IMR-90 (cell line): ENCODE measurements at regions not wholly inside any gene's neighbourhood (a gene's known extent, or its start where the extent isn't known, plus 50 kb on each side); places are given as distances from the start of the nearest gene placed in this dataset.
"Not testable (repeated sequence)": the region's sequence is repeated elsewhere in the genome, so short reads cannot be mapped to it uniquely, and the experiment has no call there.

ENCODE experiments used
- ATAC-seq: fragments of 200-7000 bp; cut with Tn5 transposase; 2 replicates; pipeline ENCODE4 v1.9.1; 2020; ENCODE audit warnings: low read depth, mild to moderate bottlenecking, moderate library complexity
- BruUV-seq: library from RNA; stranded (reverse); fragments of 400-500 nt; replicated peaks from 2 replicates; lab custom pipeline; 2021; lab: Mats Ljungman, UMichigan
- CTCF ChIA-PET: fragments of 300-600 bp; formaldehyde crosslinking; extraction: SDS; loops from one replicate; lab custom pipeline; 2021; ENCODE audit warnings: antibody characterized with exemption; lab: Yijun Ruan, JAX
- POLR2A ChIA-PET: fragments of 300-600 bp; sonication (Branson Sonifier 250); formaldehyde crosslinking; loops from one replicate; lab custom pipeline; 2022; ENCODE audit warnings: antibody characterized with exemption; ENCODE audit not compliant: unreplicated experiment; lab: Charles Lee
- DNase-seq: peaks from one replicate; pipeline ENCODE4 v3.0.0; 2013
- H2AFZ ChIP-seq: replicated peaks from 2 replicates; pipeline ENCODE3; 2013; ENCODE audit warnings: low read length, mild to moderate bottlenecking; ENCODE audit not compliant: poor library complexity
- H2AK5ac ChIP-seq: 2 replicates; pipeline ENCODE4 v1.6.1; 2013; ENCODE audit warnings: low read depth, low read length, inconsistent platforms
- H2AK9ac ChIP-seq: replicated peaks from 2 replicates; pipeline ENCODE3; 2013; ENCODE audit warnings: mild to moderate bottlenecking, low read depth, low read length, moderate library complexity; ENCODE audit not compliant: poor library complexity
- H2BK120ac ChIP-seq: 2 replicates; pipeline ENCODE4 v1.6.1; 2013; ENCODE audit warnings: low read depth, low read length, inconsistent platforms
- H2BK15ac ChIP-seq: 3 replicates; pipeline ENCODE4 v1.6.1; 2013; ENCODE audit warnings: low read depth, low read length, inconsistent platforms
- H2BK20ac ChIP-seq: 2 replicates; pipeline ENCODE4 v1.6.1; 2013; ENCODE audit warnings: low read depth, mild to moderate bottlenecking, inconsistent platforms, low read length, moderate library complexity
- H2BK5ac ChIP-seq: 2 replicates; pipeline ENCODE4 v1.6.1; 2013; ENCODE audit warnings: mild to moderate bottlenecking, low read depth, low read length, inconsistent platforms; ENCODE audit not compliant: poor library complexity, severe bottlenecking
- H3K14ac ChIP-seq: replicated peaks from 2 replicates; pipeline ENCODE4 v1.6.1; 2013; ENCODE audit warnings: low read depth, low read length, inconsistent platforms
- H3K18ac ChIP-seq: 2 replicates; pipeline ENCODE4 v1.6.1; 2013; ENCODE audit warnings: low read depth, low read length, control low read depth
- H3K23ac ChIP-seq: 2 replicates; pipeline ENCODE4 v1.6.1; 2013; ENCODE audit warnings: low read depth, low read length, inconsistent platforms
- H3K27ac ChIP-seq: 2 replicates; pipeline ENCODE4 v1.5.1; 2013; ENCODE audit warnings: mild to moderate bottlenecking, control low read depth, low read length; ENCODE audit not compliant: insufficient read depth
- H3K27me3 ChIP-seq: 2 replicates; pipeline ENCODE4 v1.6.1; 2013; ENCODE audit warnings: low read length; ENCODE audit not compliant: control insufficient read depth, insufficient read depth
- H3K36me3 ChIP-seq: 2 replicates; pipeline ENCODE4 v1.6.1; 2013; ENCODE audit warnings: low read length, mixed read lengths; ENCODE audit not compliant: control insufficient read depth, insufficient read depth
- H3K4ac ChIP-seq: 2 replicates; pipeline ENCODE4 v1.6.1; 2013; ENCODE audit warnings: low read depth, low read length, inconsistent platforms
- H3K4me1 ChIP-seq: 2 replicates; pipeline ENCODE4 v1.6.1; 2013; ENCODE audit warnings: low read length, mixed read lengths; ENCODE audit not compliant: control insufficient read depth, insufficient read depth
- H3K4me2 ChIP-seq: 2 replicates; pipeline ENCODE4 v1.6.1; 2013; ENCODE audit warnings: low read depth, mild to moderate bottlenecking, control low read depth, low read length, moderate library complexity
- H3K4me3 ChIP-seq: 2 replicates; pipeline ENCODE4 v1.5.1; 2013; ENCODE audit warnings: low read depth, mild to moderate bottlenecking, control low read depth, low read length, moderate library complexity; ENCODE audit not compliant: insufficient read depth
- H3K56ac ChIP-seq: 2 replicates; pipeline ENCODE4 v1.6.1; 2013; ENCODE audit warnings: low read length, inconsistent platforms; ENCODE audit not compliant: insufficient read depth; ENCODE audit errors: extremely low read depth
- H3K79me1 ChIP-seq, 2 experiments: 2 replicates each; pipeline ENCODE4 v1.6.1; 2013; ENCODE audit warnings: low read length in 2 of 2, inconsistent platforms in 1 of 2, low read depth in 1 of 2
- H3K9ac ChIP-seq: 2 replicates; pipeline ENCODE4 v1.6.1; 2013; ENCODE audit warnings: low read depth, low read length, control low read depth
- H3K9me1 ChIP-seq: 2 replicates; pipeline ENCODE4 v1.6.1; 2013; ENCODE audit warnings: low read length, inconsistent platforms; ENCODE audit not compliant: insufficient read depth
- H3K9me3 ChIP-seq: 2 replicates; pipeline ENCODE4 v1.6.1; 2013; ENCODE audit warnings: low read length; ENCODE audit not compliant: control insufficient read depth, insufficient read depth
- H4K20me1 ChIP-seq: 2 replicates; pipeline ENCODE4 v1.6.1; 2013; ENCODE audit warnings: low read length, inconsistent platforms; ENCODE audit not compliant: insufficient read depth
- H4K5ac ChIP-seq: 2 replicates; pipeline ENCODE4 v1.6.1; 2013; ENCODE audit warnings: mild to moderate bottlenecking, low read depth, low read length, control low read depth
- H4K8ac ChIP-seq, 2 experiments: 2 replicates each; pipeline ENCODE4 v1.6.1; 2013; ENCODE audit warnings: low read depth in 2 of 2, low read length in 2 of 2, control low read depth in 1 of 2, inconsistent platforms in 1 of 2
- H4K91ac ChIP-seq: 2 replicates; pipeline ENCODE4 v1.6.1; 2013; ENCODE audit warnings: low read depth, low read length, inconsistent platforms; ENCODE audit not compliant: insufficient read depth
- WGBS, 2 experiments: methylation state at CpG; one replicate each; pipeline versions ENCODE4 v1.1.5 to v1.1.7; 2013; ENCODE audit warnings: missing lambda C conversion rate in 2 of 2; ENCODE audit not compliant: insufficient read length in 1 of 2; ENCODE audit errors: extremely low coverage in 2 of 2; 5-methylcytosine and 5-hydroxymethylcytosine counted together
- dilution Hi-C: fragments of 300-500 bp; cut with HindIII; formaldehyde crosslinking; loops from one replicate; pipeline ENCODE4 v1.14.3; 2018; ENCODE audit warnings: low sequenced_read_pairs; ENCODE audit not compliant: unreplicated experiment
- in situ Hi-C: fragments of 300-500 bp; cut with MboI; formaldehyde crosslinking; loops from 3 replicates; pipeline ENCODE4 v1.14.3; 2019; ENCODE audit warnings: low sequenced_read_pairs, inconsistent platforms, mixed read lengths
- intact Hi-C: fragments of 100-400 bp; cut with micrococcal nuclease; formaldehyde crosslinking; loops from 2 replicates; pipeline ENCODE4 v1.10.0; 2022

GRCh38 chr21:6106686-6107567, 4414.5 kb upstream of the TPTE start:
- H3K9me1 ChIP-seq, H2BK20ac ChIP-seq, H3K4me2 ChIP-seq, H4K91ac ChIP-seq, H2BK120ac ChIP-seq, in situ Hi-C loops, H2AK5ac ChIP-seq, H2BK15ac ChIP-seq, H3K18ac ChIP-seq, H4K20me1 ChIP-seq, H3K4ac ChIP-seq, H3K79me1 ChIP-seq, H3K36me3 ChIP-seq, H3K9me3 ChIP-seq, H4K5ac ChIP-seq, intact Hi-C loops, CTCF ChIA-PET, BruUV-seq, H2AFZ ChIP-seq, H3K23ac ChIP-seq, ATAC-seq, H2AK9ac ChIP-seq, POLR2A ChIA-PET, H3K27me3 ChIP-seq, H3K4me1 ChIP-seq, dilution Hi-C loops, H2BK5ac ChIP-seq, H3K14ac ChIP-seq, H3K4me3 ChIP-seq, H4K8ac ChIP-seq, H3K27ac ChIP-seq, H3K56ac ChIP-seq, H3K9ac ChIP-seq, DNase-seq: not testable (repeated sequence)
- WGBS, 2 experiments = no CpG with 5 or more reads among the region's 26 CpGs

DNA sequence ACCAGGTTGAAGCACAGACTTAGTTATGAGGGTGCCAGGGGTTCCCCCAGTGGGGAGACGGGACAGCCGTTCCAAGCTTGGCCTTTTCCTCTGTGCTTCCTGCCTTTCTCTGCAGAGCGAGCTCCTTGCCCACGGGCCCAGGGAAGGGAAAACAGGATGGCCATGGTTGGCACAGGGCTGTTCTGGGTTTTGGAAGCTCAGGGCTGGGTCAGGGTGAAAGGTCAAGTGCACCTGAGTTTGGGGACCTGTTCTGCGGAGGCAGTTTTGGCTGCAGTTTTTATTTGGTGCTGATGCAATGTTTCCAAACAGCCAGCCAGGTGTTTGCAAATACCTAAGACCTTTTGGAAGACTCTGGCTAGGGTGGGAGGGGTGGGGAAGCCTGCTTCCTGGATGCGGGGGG, 4412.5 kb upstream of the TPTE start:
- in situ Hi-C loops = not testable (repeated sequence)
- no CpG with 5 or more reads among the region's 6 CpGs for WGBS, 2 experiments

More for the DNA sequence above, 4412.5 kb upstream of the TPTE start:
- H3K36me3 ChIP-seq, H2AK9ac ChIP-seq, DNase-seq, H2BK120ac ChIP-seq, H2BK5ac ChIP-seq, H3K27me3 ChIP-seq, H3K23ac ChIP-seq, H2AK5ac ChIP-seq, H3K4me3 ChIP-seq, CTCF ChIA-PET, H3K14ac ChIP-seq, H3K9ac ChIP-seq, H2BK20ac ChIP-seq, H3K27ac ChIP-seq, H4K20me1 ChIP-seq, POLR2A ChIA-PET, H4K8ac ChIP-seq, ATAC-seq, BruUV-seq, H3K4me1 ChIP-seq, H2AFZ ChIP-seq, H3K18ac ChIP-seq, dilution Hi-C loops, H3K79me1 ChIP-seq, H3K9me1 ChIP-seq, H4K5ac ChIP-seq, H3K4me2 ChIP-seq, H3K56ac ChIP-seq, H2BK15ac ChIP-seq, H4K91ac ChIP-seq, intact Hi-C loops, H3K9me3 ChIP-seq, H3K4ac ChIP-seq: not testable (repeated sequence)
